ENCODE measurements at regions not wholly inside any gene's neighbourhood (a gene's known extent, or its start where the extent isn't known, plus 50 kb on each side); places are given as distances from the start of the nearest gene placed in this dataset.

- no peak overlapping the region for H3K27ac ChIP-seq
- intact Hi-C loops (cut with DNase I; ENCODE audit: low total_unique reads), result no loop called here
- no peak for DNase-seq (ENCODE audit: low spot score in 2 of 2)
- H3K9me3 ChIP-seq, result no peaks in the 10 kb centered on the region
- H3K4me3 ChIP-seq, result no peak overlapping the region
- H3K27me3 ChIP-seq, result no peaks in the 10 kb centered on the region
- H3K36me3 ChIP-seq, result no peaks in the 10 kb centered on the region
- H3K4me1 ChIP-seq, result no peaks in the 10 kb centered on the region
- no peak for TF ChIP-seq CTCF (IDR thresholded peaks at IDR 0.05)
- no peak for TF ChIP-seq POLR2A (IDR thresholded peaks at IDR 0.05)
Measured at GRCh38 chr9:26561928-26562327, 330.7 kb downstream of the CAAP1 start.

GRCh38 chr9:26559506-26559905, 333.1 kb downstream of the CAAP1 start:
- H3K27ac ChIP-seq, result no peak overlapping the region
- no peak for DNase-seq (ENCODE audit: low spot score in 2 of 2)
- TF ChIP-seq POLR2A (IDR thresholded peaks at IDR 0.05) (no peak), CTCF (IDR thresholded peaks at IDR 0.05) (no peak), POLR2AphosphoS5 (IDR thresholded peaks at IDR 0.05) (no peak)
- H3K27me3 ChIP-seq, result no peaks in the 10 kb centered on the region
- no peaks in the 10 kb centered on the region for H3K9me3 ChIP-seq
- no peak overlapping the region for H3K4me3 ChIP-seq
- intact Hi-C loops (cut with DNase I; ENCODE audit: low total_unique reads), result no loop called here
- no peaks in the 10 kb centered on the region for H3K4me1 ChIP-seq
- no peaks in the 10 kb centered on the region for H3K36me3 ChIP-seq

DNA sequence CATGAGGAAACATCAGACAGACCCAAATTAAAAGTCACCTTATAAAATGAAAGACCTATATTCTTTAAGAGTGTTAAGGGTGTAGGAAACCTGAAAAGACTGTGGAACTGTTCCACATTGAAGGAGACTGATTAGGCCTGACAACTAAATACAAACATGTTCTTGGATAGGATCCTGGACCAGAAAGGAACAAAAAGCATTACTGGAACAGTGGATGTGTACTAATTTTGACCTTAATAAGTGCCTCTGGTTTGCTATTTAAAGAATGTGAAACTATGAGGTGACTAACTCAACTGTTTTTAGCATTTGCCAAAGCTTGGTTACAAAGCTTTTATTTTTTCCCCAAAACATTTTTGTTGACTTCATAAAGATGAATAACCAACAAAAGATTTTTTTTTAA, 340.6 kb downstream of the CAAP1 start:
- no peaks in the 10 kb centered on the region for H3K36me3 ChIP-seq
- H3K27ac ChIP-seq, result no peak overlapping the region
- H3K9me3 ChIP-seq, result no peaks in the 10 kb centered on the region
- no peak for DNase-seq (ENCODE audit: low spot score in 2 of 2)
- intact Hi-C loops (cut with DNase I; ENCODE audit: low total_unique reads), result loop anchor here (5.0 kb wide), 1 partner anchor 720 kb away; no protein-coding TSS in a partner anchor
- no peaks in the 10 kb centered on the region for H3K27me3 ChIP-seq
- H3K4me1 ChIP-seq, result no peaks in the 10 kb centered on the region
- H3K4me3 ChIP-seq, result no peak overlapping the region
- no peak for TF ChIP-seq POLR2A (IDR thresholded peaks at IDR 0.05)
- TF ChIP-seq CTCF (IDR thresholded peaks at IDR 0.05), result no peak
- TF ChIP-seq POLR2AphosphoS5 (IDR thresholded peaks at IDR 0.05), result no peak

DNA sequence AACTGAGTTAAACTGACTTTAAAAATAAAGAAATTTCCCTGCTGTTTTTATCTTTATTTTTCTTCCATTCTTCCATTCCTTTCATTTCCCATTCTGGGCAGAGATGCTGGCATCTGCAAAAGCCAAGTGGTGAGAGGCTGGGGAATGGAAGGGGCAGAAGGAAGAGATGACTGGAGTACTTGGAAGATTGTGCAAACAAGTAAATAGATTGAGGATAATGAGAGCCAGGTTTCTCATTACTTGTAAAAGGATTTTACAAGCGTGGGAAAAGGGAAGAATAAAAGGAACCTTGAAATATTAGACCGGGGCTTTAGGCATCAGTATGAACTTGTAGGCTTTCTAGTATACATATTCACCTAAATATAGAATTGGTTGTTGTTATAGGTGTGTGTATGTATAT, 341.2 kb downstream of the CAAP1 start:
- TF ChIP-seq CTCF (IDR thresholded peaks at IDR 0.05) (no peak), POLR2A (IDR thresholded peaks at IDR 0.05) (no peak), POLR2AphosphoS5 (IDR thresholded peaks at IDR 0.05) (no peak)
- DNase-seq (ENCODE audit: low spot score in 2 of 2), result no peak
- intact Hi-C loops (cut with DNase I; ENCODE audit: low total_unique reads), result loop anchor here (5.0 kb wide), 1 partner anchor 719 kb away; no protein-coding TSS in a partner anchor
- Histone ChIP-seq H3K27me3 (no peaks in the 10 kb centered on the region), H3K4me1 (no peaks in the 10 kb centered on the region), H3K4me3 (no peak overlapping the region), H3K36me3 (no peaks in the 10 kb centered on the region), H3K9me3 (no peaks in the 10 kb centered on the region), H3K27ac (no peak overlapping the region)

GRCh38 chr9:26548781-26549290, 343.8 kb downstream of the CAAP1 start:
- Histone ChIP-seq H3K27me3 (no peaks in the 10 kb centered on the region), H3K36me3 (no peaks in the 10 kb centered on the region), H3K9me3 (no peaks in the 10 kb centered on the region), H3K4me1 (no peaks in the 10 kb centered on the region), H3K27ac (no peak overlapping the region), H3K4me3 (no peak overlapping the region)
- intact Hi-C loops (cut with DNase I; ENCODE audit: low total_unique reads), result no loop called here
- TF ChIP-seq POLR2A (IDR thresholded peaks at IDR 0.05) (no peak), CTCF (IDR thresholded peaks at IDR 0.05) (no peak), POLR2AphosphoS5 (IDR thresholded peaks at IDR 0.05) (no peak)
- no peak for DNase-seq (ENCODE audit: low spot score in 2 of 2)

Measured in breast epithelium (tissue), 4 donors.